IgD-negative memory B cell (primary cell): ENCODE measurements at regions not wholly inside any gene's neighbourhood (a gene's known extent, or its start where the extent isn't known, plus 50 kb on each side); places are given as distances from the start of the nearest gene placed in this dataset.

Experiments used
- H3K27ac Mint-ChIP-seq, 3 donors: one replicate each; pipeline ENCODE4 v1.8.0; 2020 to 2022; ENCODE audit warnings: mild to moderate bottlenecking in 3 of 3, mixed read lengths in 3 of 3, moderate library complexity in 1 of 3
- H3K27me3 Mint-ChIP-seq: one replicate; pipeline ENCODE4 v1.8.0; 2021; ENCODE audit warnings: mixed read lengths
- H3K36me3 Mint-ChIP-seq: one replicate; pipeline ENCODE4 v1.8.0; 2020; ENCODE audit warnings: mild to moderate bottlenecking, mixed read lengths
- H3K4me1 Mint-ChIP-seq, 3 donors: one replicate each; pipeline ENCODE4 v1.8.0; 2020 to 2022; ENCODE audit warnings: mixed read lengths in 3 of 3, mild to moderate bottlenecking in 1 of 3
- H3K4me3 Mint-ChIP-seq, 4 donors: one replicate each; pipeline ENCODE4 v1.8.0; 2020 to 2022; ENCODE audit warnings: mild to moderate bottlenecking in 4 of 4, mixed read lengths in 4 of 4, moderate library complexity in 3 of 4
- H3K9me3 Mint-ChIP-seq, 3 donors: one replicate each; pipeline ENCODE4 v1.8.0; 2020 to 2021; ENCODE audit warnings: mixed read lengths in 3 of 3, mild to moderate bottlenecking in 1 of 3

GRCh38 chr6:163721435-163721834 lies 306.9 kb downstream of the QKI start:
- H3K36me3 Mint-ChIP-seq, result peaks cover 4% of the 10 kb centered on the region
- H3K9me3 Mint-ChIP-seq, result peaks cover 0 to 6% (median 2%) of the 10 kb centered on the region in 3 donors
- no peak overlapping the region for H3K27ac Mint-ChIP-seq
- peaks cover 21 to 28% (median 21%) of the 10 kb centered on the region in 3 donors for H3K4me1 Mint-ChIP-seq
- peaks cover 1% of the 10 kb centered on the region for H3K27me3 Mint-ChIP-seq
- H3K4me3 Mint-ChIP-seq, result no peak overlapping the region

DNA sequence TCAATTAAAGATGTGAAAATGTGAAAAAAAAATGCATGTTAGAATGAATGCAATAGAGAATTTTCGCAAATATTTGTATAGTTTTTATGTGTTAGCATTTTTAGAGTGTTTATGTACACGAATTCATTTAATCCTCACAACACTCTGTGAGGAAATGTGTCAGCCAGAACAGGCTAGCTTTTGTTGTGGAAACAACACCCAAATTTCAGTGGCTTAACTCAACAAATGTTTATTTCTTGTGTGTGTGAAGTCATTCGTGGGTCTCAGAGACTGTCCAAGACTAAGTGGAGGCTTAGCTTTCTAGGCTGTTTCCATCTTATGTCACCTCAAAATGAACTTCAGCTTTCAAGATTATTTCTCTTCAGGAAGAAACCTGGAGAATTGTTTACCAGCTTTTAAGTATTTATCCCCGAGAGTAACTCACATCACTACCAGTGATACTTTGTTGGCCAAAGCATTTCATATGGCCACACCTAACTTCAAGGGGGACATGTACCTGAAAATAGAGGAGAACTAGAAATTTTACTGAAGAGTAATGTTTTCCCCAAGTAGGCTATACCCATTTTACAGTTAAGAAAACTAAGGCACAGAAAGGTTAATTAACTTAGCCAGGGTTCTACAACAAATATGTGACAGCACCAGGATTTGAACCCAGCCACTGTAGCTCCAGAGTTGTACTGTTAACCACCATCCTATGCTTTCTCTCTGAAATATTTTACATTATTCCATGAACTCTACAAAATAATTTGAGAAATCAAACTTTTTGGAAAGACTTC lies 306.1 kb downstream of the QKI start:
- peaks cover 0 to 6% (median 2%) of the 10 kb centered on the region in 3 donors for H3K9me3 Mint-ChIP-seq
- peaks cover 4% of the 10 kb centered on the region for H3K36me3 Mint-ChIP-seq
- no peak overlapping the region for H3K27ac Mint-ChIP-seq
- H3K4me1 Mint-ChIP-seq, result peaks cover 21 to 30% (median 22%) of the 10 kb centered on the region in 3 donors
- no peak overlapping the region for H3K4me3 Mint-ChIP-seq
- H3K27me3 Mint-ChIP-seq, result peaks cover 1% of the 10 kb centered on the region

DNA sequence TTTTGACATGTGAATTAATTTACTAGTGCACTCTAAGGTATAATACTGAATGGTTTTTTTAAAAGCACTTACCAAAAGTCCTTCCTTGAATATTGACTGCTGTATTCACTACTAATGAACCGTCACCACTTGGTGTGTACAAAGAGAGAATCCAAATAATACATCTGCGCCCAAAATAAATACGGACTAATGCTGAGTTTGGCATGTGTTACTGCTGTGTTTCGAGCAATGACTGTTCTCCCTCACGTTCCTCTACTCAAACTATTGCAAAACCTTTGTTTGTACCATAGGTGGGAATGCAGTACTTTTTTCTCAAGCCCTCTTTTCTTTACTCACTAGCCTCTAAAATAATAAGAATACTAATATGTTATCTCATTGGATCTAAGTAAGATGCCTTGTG lies 305.5 kb downstream of the QKI start:
- Mint-ChIP-seq H3K4me3 (peak overlapping the region in 1 of 4 donors; percentile 8), H3K36me3 (peaks cover 4% of the 10 kb centered on the region), H3K27ac (no peak overlapping the region), H3K27me3 (no peaks in the 10 kb centered on the region), H3K4me1 (peaks cover 21 to 28% (median 22%) of the 10 kb centered on the region in 3 donors), H3K9me3 (peaks cover 0 to 6% (median 2%) of the 10 kb centered on the region in 3 donors)

- no peak overlapping the region for H3K4me3 Mint-ChIP-seq
- H3K27ac Mint-ChIP-seq, result no peak overlapping the region
- H3K9me3 Mint-ChIP-seq, result peaks cover 0 to 6% (median 2%) of the 10 kb centered on the region in 3 donors
- peaks cover 21 to 28% (median 22%) of the 10 kb centered on the region in 3 donors for H3K4me1 Mint-ChIP-seq
- peaks cover 4% of the 10 kb centered on the region for H3K36me3 Mint-ChIP-seq
- H3K27me3 Mint-ChIP-seq, result no peaks in the 10 kb centered on the region
Measured at GRCh38 chr6:163719028-163719742, 304.7 kb downstream of the QKI start.

- no peak overlapping the region for H3K27ac Mint-ChIP-seq
- peaks cover 4% of the 10 kb centered on the region for H3K36me3 Mint-ChIP-seq
- H3K4me1 Mint-ChIP-seq, result peaks cover 18 to 22% (median 22%) of the 10 kb centered on the region in 3 donors
- H3K4me3 Mint-ChIP-seq, result no peak overlapping the region
- H3K9me3 Mint-ChIP-seq, result peaks cover 0 to 6% (median 2%) of the 10 kb centered on the region in 3 donors
- no peaks in the 10 kb centered on the region for H3K27me3 Mint-ChIP-seq
Measured at GRCh38 chr6:163718537-163718936, 304.0 kb downstream of the QKI start.

DNA sequence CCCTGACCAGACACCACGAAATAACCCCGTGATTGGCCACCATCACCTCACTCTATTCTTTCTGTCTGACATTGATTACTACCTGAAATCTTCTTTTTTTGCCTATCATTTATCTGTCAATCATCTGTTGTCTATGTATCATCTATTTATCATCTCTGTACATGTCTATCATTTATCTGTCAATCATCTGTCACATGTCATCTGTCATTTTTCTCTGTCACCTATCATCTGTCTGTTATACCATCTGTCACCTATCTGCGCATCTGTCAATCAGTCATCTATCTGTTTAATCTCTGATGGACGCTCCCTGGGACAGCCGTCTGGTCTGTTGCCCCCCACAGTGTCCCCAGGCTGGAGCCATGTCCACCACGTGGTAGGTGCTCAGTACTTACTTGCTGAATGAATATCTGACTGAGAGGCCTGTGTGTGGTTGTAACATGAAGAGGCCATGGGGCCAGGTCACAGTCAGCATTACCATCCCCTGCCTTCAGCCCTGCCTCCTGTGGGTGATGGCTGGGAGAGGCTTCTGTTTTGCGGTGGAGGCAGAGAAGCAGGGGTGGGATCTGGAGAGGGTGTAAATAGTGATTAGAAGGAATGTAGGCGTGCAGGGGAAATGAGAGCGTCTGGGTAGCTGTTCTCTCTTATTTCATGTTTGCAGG lies 302.7 kb downstream of the QKI start:
- Mint-ChIP-seq H3K27ac (peak overlapping the region in 2 of 3 donors; percentile 68 to 96), H3K4me3 (peak overlapping the region in 2 of 4 donors; percentile 23 to 78), H3K9me3 (peaks cover 0 to 6% (median 2%) of the 10 kb centered on the region in 3 donors), H3K4me1 (peaks cover 20 to 28% (median 26%) of the 10 kb centered on the region in 3 donors), H3K36me3 (peaks cover 3% of the 10 kb centered on the region), H3K27me3 (no peaks in the 10 kb centered on the region)

GRCh38 chr6:163716690-163717089 lies 302.2 kb downstream of the QKI start:
- H3K27ac Mint-ChIP-seq, result peak overlapping the region in 2 of 3 donors; percentile 34 to 96
- peak overlapping the region in 2 of 4 donors; percentile 23 to 78 for H3K4me3 Mint-ChIP-seq
- peaks cover 0 to 6% (median 2%) of the 10 kb centered on the region in 3 donors for H3K9me3 Mint-ChIP-seq
- no peaks in the 10 kb centered on the region for H3K27me3 Mint-ChIP-seq
- peaks cover 3% of the 10 kb centered on the region for H3K36me3 Mint-ChIP-seq
- H3K4me1 Mint-ChIP-seq, result peaks cover 25 to 33% (median 31%) of the 10 kb centered on the region in 3 donors

GRCh38 chr6:163715846-163716245 lies 301.3 kb downstream of the QKI start:
- Mint-ChIP-seq H3K4me1 (peaks cover 32 to 42% (median 39%) of the 10 kb centered on the region in 3 donors), H3K4me3 (peak overlapping the region in 1 of 4 donors; percentile 41), H3K36me3 (peaks cover 3% of the 10 kb centered on the region), H3K27me3 (no peaks in the 10 kb centered on the region), H3K9me3 (peaks cover 0 to 6% (median 2%) of the 10 kb centered on the region in 3 donors), H3K27ac (no peak overlapping the region)

DNA sequence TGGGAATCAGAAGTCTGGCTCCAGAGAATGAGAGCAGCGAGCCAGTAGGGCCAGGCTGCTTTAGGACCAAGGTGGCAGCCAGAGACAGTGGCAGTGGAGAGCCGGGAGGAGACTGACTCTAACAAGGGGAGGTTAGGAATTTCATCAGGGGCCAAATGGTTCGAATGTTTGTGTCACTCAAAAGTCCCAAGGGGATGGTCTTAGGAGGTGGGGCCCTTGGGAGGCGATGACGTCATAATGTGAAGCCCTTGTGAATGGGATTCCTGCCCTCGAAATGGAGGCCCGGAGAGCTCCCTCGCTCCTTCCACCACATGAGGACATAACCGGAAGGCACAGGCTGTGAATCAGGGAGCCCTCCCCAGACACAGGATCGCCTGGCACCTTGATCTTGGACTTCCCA lies 299.7 kb downstream of the QKI start:
- Mint-ChIP-seq H3K27me3 (no peaks in the 10 kb centered on the region), H3K4me3 (peak overlapping the region in 1 of 4 donors; percentile 76), H3K9me3 (peaks cover 0 to 6% (median 2%) of the 10 kb centered on the region in 3 donors), H3K27ac (peak overlapping the region in 1 of 3 donors; percentile 57), H3K4me1 (peaks cover 39 to 51% (median 47%) of the 10 kb centered on the region in 3 donors), H3K36me3 (peaks cover 3% of the 10 kb centered on the region)

GRCh38 chr6:163712981-163713380 lies 298.5 kb downstream of the QKI start:
- peaks cover 0 to 5% (median 2%) of the 10 kb centered on the region in 3 donors for H3K9me3 Mint-ChIP-seq
- no peak overlapping the region for H3K4me3 Mint-ChIP-seq
- H3K4me1 Mint-ChIP-seq, result peaks cover 33 to 47% (median 43%) of the 10 kb centered on the region in 3 donors
- H3K36me3 Mint-ChIP-seq, result peaks cover 3% of the 10 kb centered on the region
- H3K27me3 Mint-ChIP-seq, result no peaks in the 10 kb centered on the region
- H3K27ac Mint-ChIP-seq, result no peak overlapping the region

DNA sequence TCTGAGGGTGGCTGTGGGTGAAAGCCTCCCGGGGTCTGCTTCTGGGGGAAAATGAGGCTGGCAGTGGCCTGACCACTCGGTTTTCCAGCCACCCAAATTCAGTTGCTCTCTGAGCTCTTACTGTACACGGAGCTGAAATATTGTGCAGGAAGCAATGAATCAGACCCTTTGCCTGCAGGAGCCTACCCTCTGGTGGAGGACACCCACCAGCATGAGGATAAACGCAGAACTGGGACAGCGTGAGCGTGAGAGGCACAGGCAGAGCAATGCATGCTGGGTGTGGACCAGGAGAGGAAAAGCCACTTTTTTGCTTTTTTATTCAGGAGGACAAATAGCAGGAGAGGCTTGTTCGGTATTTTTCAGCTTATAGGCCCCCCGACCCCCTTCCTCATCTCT lies 298.0 kb downstream of the QKI start:
- Mint-ChIP-seq H3K9me3 (peaks cover 0 to 5% (median 2%) of the 10 kb centered on the region in 3 donors), H3K36me3 (peaks cover 3% of the 10 kb centered on the region), H3K27ac (no peak overlapping the region), H3K4me3 (peak overlapping the region in 3 of 4 donors; percentile 19 to 88 (median 82)), H3K27me3 (no peaks in the 10 kb centered on the region), H3K4me1 (peaks cover 35 to 50% (median 46%) of the 10 kb centered on the region in 3 donors)

GRCh38 chr6:163711615-163712565 lies 297.4 kb downstream of the QKI start:
- peak overlapping the region in 1 of 3 donors; percentile 33 for H3K27ac Mint-ChIP-seq
- H3K27me3 Mint-ChIP-seq, result no peaks in the 10 kb centered on the region
- H3K36me3 Mint-ChIP-seq, result no peaks in the 10 kb centered on the region
- peak overlapping the region; percentile 19 to 88 (median 67) for H3K4me3 Mint-ChIP-seq
- H3K9me3 Mint-ChIP-seq, result no peaks in the 10 kb centered on the region
- H3K4me1 Mint-ChIP-seq, result peaks cover 37 to 49% (median 45%) of the 10 kb centered on the region in 3 donors

DNA sequence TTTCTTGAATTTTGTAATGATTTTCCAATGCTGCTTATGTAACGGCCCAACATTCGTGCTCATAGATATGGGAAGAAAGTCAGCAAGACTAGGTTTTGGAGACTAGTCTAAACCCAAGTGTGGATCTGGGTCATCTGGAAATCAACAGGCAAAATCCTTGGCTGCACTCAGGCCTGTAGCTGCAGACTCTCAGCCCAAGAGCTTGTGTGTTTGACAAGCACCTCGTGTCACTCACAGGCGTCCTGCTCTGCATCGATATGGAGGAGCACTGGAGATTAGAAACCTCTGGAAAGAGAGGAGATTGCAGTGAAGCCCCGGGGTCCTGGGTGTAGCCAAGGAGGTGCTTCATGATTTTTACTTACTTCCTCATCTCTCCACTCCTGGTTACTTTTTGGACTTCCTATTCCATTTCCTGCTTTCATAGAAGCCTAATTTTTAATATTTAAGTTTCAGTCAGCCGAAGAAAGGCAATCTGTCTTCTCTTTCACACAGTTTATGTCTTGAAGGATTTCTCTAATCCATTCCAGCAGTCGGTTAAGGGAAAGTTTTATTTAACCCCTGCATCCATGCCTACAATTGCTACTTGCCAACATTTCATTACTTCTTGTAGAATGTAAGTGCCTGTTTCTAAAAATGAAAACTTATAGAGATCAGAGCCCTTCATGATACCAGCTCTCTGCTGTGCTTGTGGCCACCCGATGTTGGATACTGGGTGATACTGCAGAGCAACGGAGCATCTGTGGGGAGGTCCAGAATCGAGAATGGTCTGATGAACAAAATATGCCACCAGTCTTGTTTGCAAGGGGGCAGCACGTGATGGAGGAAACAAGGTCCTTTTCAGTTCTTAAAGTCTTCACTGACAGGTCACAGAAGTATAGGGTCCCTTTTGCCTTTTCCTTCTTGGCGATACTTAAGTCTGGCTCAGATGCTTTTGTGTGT lies 296.3 kb downstream of the QKI start:
- peak overlapping the region in 2 of 4 donors; percentile 41 to 67 for H3K4me3 Mint-ChIP-seq
- H3K36me3 Mint-ChIP-seq, result no peaks in the 10 kb centered on the region
- H3K4me1 Mint-ChIP-seq, result peaks cover 46 to 54% (median 52%) of the 10 kb centered on the region in 3 donors
- peak overlapping the region in 2 of 3 donors; percentile 0 to 89 for H3K27ac Mint-ChIP-seq
- H3K27me3 Mint-ChIP-seq, result no peaks in the 10 kb centered on the region
- no peaks in the 10 kb centered on the region for H3K9me3 Mint-ChIP-seq
